GM18511 (cell line): ENCODE measurements at regions not wholly inside any gene's neighbourhood (a gene's known extent, or its start where the extent isn't known, plus 50 kb on each side); places are given as distances from the start of the nearest gene placed in this dataset.
"Not testable (repeated sequence)": the region's sequence is repeated elsewhere in the genome, so short reads cannot be mapped to it uniquely, and the experiment has no call there.

Experiments
- ATAC-seq: cut with Tn5 transposase; IDR thresholded peaks from one replicate; pipeline ENCODE4 v1.9.1; 2021; ENCODE audit warnings: mild to moderate bottlenecking, moderate library complexity; ENCODE audit not compliant: unreplicated experiment

GRCh38 chr16:26836114-26836513 is 230.6 kb upstream of the C16orf82 start:
- ATAC-seq = not testable (repeated sequence)

- ATAC-seq = no peak
Observed at GRCh38 chr16:26838931-26839330, 227.8 kb upstream of the C16orf82 start.

- no peak for ATAC-seq
Observed at GRCh38 chr16:26840691-26841090, 226.0 kb upstream of the C16orf82 start.

- ATAC-seq = no peak
Observed at GRCh38 chr16:26856271-26856670, 210.5 kb upstream of the C16orf82 start.

GRCh38 chr16:26856791-26857190 is 209.9 kb upstream of the C16orf82 start:
- ATAC-seq = no peak

- ATAC-seq = no peak
Observed at GRCh38 chr16:26857371-26857770, 209.4 kb upstream of the C16orf82 start.

DNA sequence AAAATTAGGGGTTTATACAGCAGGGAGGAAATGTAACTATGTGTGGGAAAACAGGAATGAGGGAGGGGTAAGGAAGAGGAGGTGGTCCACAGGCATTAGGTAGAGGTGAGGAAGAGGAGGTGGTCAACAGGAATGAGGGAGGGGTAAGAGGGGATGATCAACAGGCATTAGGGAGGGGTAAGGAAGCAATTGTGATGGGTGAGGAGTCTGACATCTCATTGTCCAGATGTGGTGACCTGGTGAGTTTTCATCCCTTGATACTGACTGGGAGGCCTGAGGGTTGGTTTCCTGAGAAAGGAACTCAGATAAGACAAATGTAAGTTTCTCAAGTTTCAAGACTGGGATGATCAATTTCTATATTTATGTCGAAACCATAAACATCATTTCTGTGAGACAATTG is 206.2 kb upstream of the C16orf82 start:
- no peak for ATAC-seq

- ATAC-seq = no peak
Observed at GRCh38 chr16:26863931-26864330, 202.8 kb upstream of the C16orf82 start.

DNA sequence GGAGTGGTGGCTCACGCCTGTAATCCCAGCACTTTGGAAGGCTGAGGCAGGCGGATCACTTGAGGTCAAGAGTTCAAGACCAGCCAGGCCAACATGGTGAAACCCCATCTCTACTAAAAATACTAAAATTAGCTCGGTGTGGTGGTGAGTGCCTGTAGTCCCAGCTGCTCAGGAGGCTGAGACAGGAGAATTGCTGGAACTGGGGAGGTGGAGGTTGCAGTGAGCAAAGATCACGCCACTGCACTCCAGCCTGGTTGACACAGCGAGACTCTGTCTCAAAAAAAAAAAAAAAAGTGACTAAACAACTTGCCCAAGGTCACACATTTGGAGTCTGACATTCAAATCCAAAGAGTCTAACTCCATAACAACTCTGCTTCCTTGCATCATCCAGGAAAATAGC is 192.4 kb upstream of the C16orf82 start:
- not testable (repeated sequence) for ATAC-seq

- no peak for ATAC-seq
Observed at GRCh38 chr16:26877421-26877820, 189.3 kb upstream of the C16orf82 start.

- ATAC-seq = no peak
Observed at GRCh38 chr16:26885674-26886073, 181.1 kb upstream of the C16orf82 start.

- no peak for ATAC-seq
Observed at GRCh38 chr16:26889740-26890139, 177.0 kb upstream of the C16orf82 start.

- no peak for ATAC-seq
Observed at GRCh38 chr16:26898200-26898599, 168.5 kb upstream of the C16orf82 start.

GRCh38 chr16:26901196-26901861 is 165.4 kb upstream of the C16orf82 start:
- ATAC-seq = no peak

DNA sequence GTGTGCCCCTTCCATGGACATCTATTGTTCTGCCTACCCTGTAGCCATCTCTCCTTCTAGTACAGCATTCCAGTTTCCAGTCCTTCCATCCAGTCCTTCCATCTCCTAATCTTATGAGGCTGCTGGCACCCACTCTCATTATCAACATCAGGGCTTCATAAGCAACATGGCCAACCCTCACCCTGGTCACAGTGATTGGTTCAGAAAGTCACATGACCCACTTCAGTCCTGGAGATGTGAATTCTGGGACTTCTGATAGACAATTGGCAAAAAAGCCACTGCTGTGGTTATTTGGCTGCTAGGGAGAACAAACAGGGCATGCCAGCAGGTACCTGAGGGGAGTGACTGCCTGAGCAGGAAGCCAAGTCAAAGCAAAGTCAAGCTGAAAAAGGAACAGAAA is 164.7 kb upstream of the C16orf82 start:
- ATAC-seq = no peak

DNA sequence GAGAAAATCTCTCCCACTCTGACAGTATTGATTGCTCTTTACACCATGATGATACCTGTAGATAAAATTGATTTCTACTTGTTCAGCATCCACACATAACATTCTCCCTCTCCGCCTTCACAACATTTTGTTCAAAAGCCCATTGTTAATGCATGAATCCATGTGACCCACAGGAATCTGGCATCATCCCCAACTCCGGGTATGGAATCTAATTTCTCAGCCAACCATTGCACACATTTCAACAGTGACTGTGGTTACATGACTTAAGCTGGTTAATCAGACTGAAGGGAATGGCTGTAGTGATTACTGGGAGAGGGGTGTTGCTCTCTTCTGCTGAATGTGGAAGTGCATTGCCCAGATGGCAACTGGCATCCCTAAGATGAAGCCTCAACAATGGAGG is 161.4 kb upstream of the C16orf82 start:
- no peak for ATAC-seq

DNA sequence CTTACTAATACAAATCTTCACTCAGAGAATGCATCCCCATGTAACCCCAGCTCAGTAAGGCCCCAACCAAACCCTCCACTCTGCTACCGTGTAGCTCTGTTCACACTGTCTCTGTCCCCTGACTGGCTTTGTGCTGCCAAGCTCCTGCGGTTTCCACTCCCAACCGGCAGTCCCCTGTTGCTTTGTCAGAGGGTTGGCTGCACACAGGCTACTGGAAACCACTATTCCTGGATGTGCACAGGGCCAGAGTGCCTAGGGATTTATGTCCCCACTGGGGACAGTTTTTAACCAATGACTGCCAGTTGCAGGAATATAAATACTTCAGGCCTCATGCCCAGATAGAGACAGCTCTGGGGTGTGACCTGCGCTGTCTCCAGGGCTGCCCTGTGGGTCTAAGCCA is 157.1 kb upstream of the C16orf82 start:
- ATAC-seq = no peak

GRCh38 chr16:26911436-26911835 is 155.3 kb upstream of the C16orf82 start:
- ATAC-seq = no peak

GRCh38 chr16:26913851-26914250 is 152.9 kb upstream of the C16orf82 start:
- no peak for ATAC-seq

DNA sequence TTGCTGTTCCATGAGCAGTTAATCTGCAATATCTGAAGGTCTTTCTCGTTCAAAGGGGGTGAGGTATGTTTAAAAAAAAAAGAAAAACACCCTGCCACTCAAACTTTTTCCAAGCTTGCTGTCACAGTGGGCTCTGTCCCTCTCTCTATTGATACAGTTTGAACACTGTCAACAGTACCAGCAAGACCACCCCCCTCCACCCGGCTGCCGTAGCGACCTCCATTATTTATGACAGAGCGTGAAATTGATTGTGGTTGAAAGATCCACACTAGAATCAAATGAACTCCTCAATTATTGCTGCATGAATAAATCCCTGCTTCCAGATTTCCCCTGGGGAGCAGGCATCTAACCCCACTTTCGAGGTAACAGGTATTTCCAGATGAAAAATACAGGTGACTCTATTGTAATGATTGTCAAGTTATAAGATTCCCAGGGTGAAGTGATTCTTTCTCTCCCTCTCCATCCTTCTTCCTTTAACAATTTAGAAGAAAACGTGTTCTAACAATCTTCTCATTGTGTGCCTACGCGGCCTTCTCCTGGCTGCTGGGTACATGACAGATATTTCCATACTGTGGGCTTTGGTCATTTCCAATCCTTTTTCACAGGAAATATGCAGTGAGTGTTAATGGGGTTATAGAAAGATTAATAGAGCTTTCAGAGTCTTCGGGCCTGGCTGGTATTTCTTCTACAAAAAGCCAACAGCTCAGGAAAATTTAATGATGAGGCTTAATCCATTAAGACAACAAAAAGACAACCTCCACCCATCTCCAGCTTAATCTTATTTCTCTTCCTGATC is 135.7 kb upstream of the C16orf82 start:
- ATAC-seq = no peak

- ATAC-seq = no peak
Observed at GRCh38 chr16:26950636-26951035, 116.1 kb upstream of the C16orf82 start.

- no peak for ATAC-seq
Observed at GRCh38 chr16:26951950-26952349, 114.8 kb upstream of the C16orf82 start.
